IMR-90 (cell line): ENCODE measurements at regions not wholly inside any gene's neighbourhood (a gene's known extent, or its start where the extent isn't known, plus 50 kb on each side); places are given as distances from the start of the nearest gene placed in this dataset.

Experiments
- ATAC-seq: fragments of 200-7000 bp; cut with Tn5 transposase; 2 replicates; pipeline ENCODE4 v1.9.1; 2020; ENCODE audit warnings: low read depth, mild to moderate bottlenecking, moderate library complexity
- BruUV-seq: library from RNA; stranded (reverse); fragments of 400-500 nt; replicated peaks from 2 replicates; lab custom pipeline; 2021; lab: Mats Ljungman, UMichigan
- CTCF ChIA-PET: fragments of 300-600 bp; formaldehyde crosslinking; extraction: SDS; loops from one replicate; lab custom pipeline; 2021; ENCODE audit warnings: antibody characterized with exemption; lab: Yijun Ruan, JAX
- POLR2A ChIA-PET: fragments of 300-600 bp; sonication (Branson Sonifier 250); formaldehyde crosslinking; loops from one replicate; lab custom pipeline; 2022; ENCODE audit warnings: antibody characterized with exemption; ENCODE audit not compliant: unreplicated experiment; lab: Charles Lee
- DNase-seq: peaks from one replicate; pipeline ENCODE4 v3.0.0; 2013
- H2AFZ ChIP-seq: replicated peaks from 2 replicates; pipeline ENCODE3; 2013; ENCODE audit warnings: low read length, mild to moderate bottlenecking; ENCODE audit not compliant: poor library complexity
- H2AK5ac ChIP-seq: 2 replicates; pipeline ENCODE4 v1.6.1; 2013; ENCODE audit warnings: low read depth, low read length, inconsistent platforms
- H2AK9ac ChIP-seq: replicated peaks from 2 replicates; pipeline ENCODE3; 2013; ENCODE audit warnings: mild to moderate bottlenecking, low read depth, low read length, moderate library complexity; ENCODE audit not compliant: poor library complexity
- H2BK120ac ChIP-seq: 2 replicates; pipeline ENCODE4 v1.6.1; 2013; ENCODE audit warnings: low read depth, low read length, inconsistent platforms
- H2BK15ac ChIP-seq: 3 replicates; pipeline ENCODE4 v1.6.1; 2013; ENCODE audit warnings: low read depth, low read length, inconsistent platforms
- H2BK20ac ChIP-seq: 2 replicates; pipeline ENCODE4 v1.6.1; 2013; ENCODE audit warnings: low read depth, mild to moderate bottlenecking, inconsistent platforms, low read length, moderate library complexity
- H2BK5ac ChIP-seq: 2 replicates; pipeline ENCODE4 v1.6.1; 2013; ENCODE audit warnings: mild to moderate bottlenecking, low read depth, low read length, inconsistent platforms; ENCODE audit not compliant: poor library complexity, severe bottlenecking
- H3K14ac ChIP-seq: replicated peaks from 2 replicates; pipeline ENCODE4 v1.6.1; 2013; ENCODE audit warnings: low read depth, low read length, inconsistent platforms
- H3K18ac ChIP-seq: 2 replicates; pipeline ENCODE4 v1.6.1; 2013; ENCODE audit warnings: low read depth, low read length, control low read depth
- H3K23ac ChIP-seq: 2 replicates; pipeline ENCODE4 v1.6.1; 2013; ENCODE audit warnings: low read depth, low read length, inconsistent platforms
- H3K27ac ChIP-seq: 2 replicates; pipeline ENCODE4 v1.5.1; 2013; ENCODE audit warnings: mild to moderate bottlenecking, control low read depth, low read length; ENCODE audit not compliant: insufficient read depth
- H3K27me3 ChIP-seq: 2 replicates; pipeline ENCODE4 v1.6.1; 2013; ENCODE audit warnings: low read length; ENCODE audit not compliant: control insufficient read depth, insufficient read depth
- H3K36me3 ChIP-seq: 2 replicates; pipeline ENCODE4 v1.6.1; 2013; ENCODE audit warnings: low read length, mixed read lengths; ENCODE audit not compliant: control insufficient read depth, insufficient read depth
- H3K4ac ChIP-seq: 2 replicates; pipeline ENCODE4 v1.6.1; 2013; ENCODE audit warnings: low read depth, low read length, inconsistent platforms
- H3K4me1 ChIP-seq: 2 replicates; pipeline ENCODE4 v1.6.1; 2013; ENCODE audit warnings: low read length, mixed read lengths; ENCODE audit not compliant: control insufficient read depth, insufficient read depth
- H3K4me2 ChIP-seq: 2 replicates; pipeline ENCODE4 v1.6.1; 2013; ENCODE audit warnings: low read depth, mild to moderate bottlenecking, control low read depth, low read length, moderate library complexity
- H3K4me3 ChIP-seq: 2 replicates; pipeline ENCODE4 v1.5.1; 2013; ENCODE audit warnings: low read depth, mild to moderate bottlenecking, control low read depth, low read length, moderate library complexity; ENCODE audit not compliant: insufficient read depth
- H3K56ac ChIP-seq: 2 replicates; pipeline ENCODE4 v1.6.1; 2013; ENCODE audit warnings: low read length, inconsistent platforms; ENCODE audit not compliant: insufficient read depth; ENCODE audit errors: extremely low read depth
- H3K79me1 ChIP-seq, 2 experiments: 2 replicates each; pipeline ENCODE4 v1.6.1; 2013; ENCODE audit warnings: low read length in 2 of 2, inconsistent platforms in 1 of 2, low read depth in 1 of 2
- H3K9ac ChIP-seq: 2 replicates; pipeline ENCODE4 v1.6.1; 2013; ENCODE audit warnings: low read depth, low read length, control low read depth
- H3K9me1 ChIP-seq: 2 replicates; pipeline ENCODE4 v1.6.1; 2013; ENCODE audit warnings: low read length, inconsistent platforms; ENCODE audit not compliant: insufficient read depth
- H3K9me3 ChIP-seq: 2 replicates; pipeline ENCODE4 v1.6.1; 2013; ENCODE audit warnings: low read length; ENCODE audit not compliant: control insufficient read depth, insufficient read depth
- H4K20me1 ChIP-seq: 2 replicates; pipeline ENCODE4 v1.6.1; 2013; ENCODE audit warnings: low read length, inconsistent platforms; ENCODE audit not compliant: insufficient read depth
- H4K5ac ChIP-seq: 2 replicates; pipeline ENCODE4 v1.6.1; 2013; ENCODE audit warnings: mild to moderate bottlenecking, low read depth, low read length, control low read depth
- H4K8ac ChIP-seq, 2 experiments: 2 replicates each; pipeline ENCODE4 v1.6.1; 2013; ENCODE audit warnings: low read depth in 2 of 2, low read length in 2 of 2, control low read depth in 1 of 2, inconsistent platforms in 1 of 2
- H4K91ac ChIP-seq: 2 replicates; pipeline ENCODE4 v1.6.1; 2013; ENCODE audit warnings: low read depth, low read length, inconsistent platforms; ENCODE audit not compliant: insufficient read depth
- BHLHE40 ChIP-seq: fragments of 150-350 bp; IDR thresholded peaks from 2 replicates; pipeline ENCODE4 v1.6.1; 2016; ENCODE audit warnings: mild to moderate bottlenecking, low read depth, low read length
- CEBPB ChIP-seq: IDR thresholded peaks from 2 replicates; pipeline ENCODE4 v1.6.1; 2012; ENCODE audit warnings: low read depth, low read length, improper control_type of control experiment
- CTCF ChIP-seq: conservative IDR thresholded peaks from 2 replicates; pipeline ENCODE4 v1.5.1; 2012; ENCODE audit warnings: mild to moderate bottlenecking, low read depth, low read length, improper control_type of control experiment
- ELK1 ChIP-seq: fragments of 150-350 bp; IDR thresholded peaks from 2 replicates; pipeline ENCODE4 v1.6.1; 2016; ENCODE audit warnings: low read depth, mild to moderate bottlenecking, low read length, moderate library complexity, borderline replicate concordance
- FOS ChIP-seq: fragments of 150-350 bp; IDR thresholded peaks from 2 replicates; pipeline ENCODE4 v1.6.1; 2016; ENCODE audit warnings: low read depth, low read length
- MXI1 ChIP-seq: IDR thresholded peaks from 2 replicates; pipeline ENCODE4 v1.6.1; 2012; ENCODE audit warnings: low read depth, mild to moderate bottlenecking, low read length, moderate library complexity, borderline replicate concordance
- RAD21 ChIP-seq: IDR thresholded peaks from 2 replicates; pipeline ENCODE4 v1.6.1; 2012; ENCODE audit warnings: low read length, improper control_type of control experiment
- RCOR1 ChIP-seq: IDR thresholded peaks from 2 replicates; pipeline ENCODE4 v1.6.1; 2012; ENCODE audit warnings: mild to moderate bottlenecking, low read length, improper control_type of control experiment; ENCODE audit not compliant: insufficient replicate concordance
- SMC3 ChIP-seq: fragments of 150-350 bp; IDR thresholded peaks from 2 replicates; pipeline ENCODE4 v1.6.1; 2016; ENCODE audit warnings: low read depth, mild to moderate bottlenecking, antibody characterized with exemption, low read length, moderate library complexity
- USF2 ChIP-seq: fragments of 150-350 bp; IDR thresholded peaks from 2 replicates; pipeline ENCODE4 v1.6.1; 2017; ENCODE audit warnings: mild to moderate bottlenecking, antibody characterized with exemption, low read length, low read depth
- WGBS, 2 experiments: methylation state at CpG; one replicate each; pipeline versions ENCODE4 v1.1.5 to v1.1.7; 2013; ENCODE audit warnings: missing lambda C conversion rate in 2 of 2; ENCODE audit not compliant: insufficient read length in 1 of 2; ENCODE audit errors: extremely low coverage in 2 of 2; 5-methylcytosine and 5-hydroxymethylcytosine counted together
- dilution Hi-C: fragments of 300-500 bp; cut with HindIII; formaldehyde crosslinking; loops from one replicate; pipeline ENCODE4 v1.14.3; 2018; ENCODE audit warnings: low sequenced_read_pairs; ENCODE audit not compliant: unreplicated experiment
- in situ Hi-C: fragments of 300-500 bp; cut with MboI; formaldehyde crosslinking; loops from 3 replicates; pipeline ENCODE4 v1.14.3; 2019; ENCODE audit warnings: low sequenced_read_pairs, inconsistent platforms, mixed read lengths
- intact Hi-C: fragments of 100-400 bp; cut with micrococcal nuclease; formaldehyde crosslinking; loops from 2 replicates; pipeline ENCODE4 v1.10.0; 2022

- H3K79me1 ChIP-seq, result no peaks in the 10 kb centered on the region
- H2AK9ac ChIP-seq, result no peak overlapping the region
- ChIA-PET CTCF (interaction anchor here (0.6 kb wide), 1 partner anchor 105 kb away, joined by 3 read pairs; no protein-coding TSS in a partner anchor), POLR2A (no interaction called here)
- no peak overlapping the region for H3K9ac ChIP-seq
- WGBS, 2 experiments, result no CpG with 5 or more reads among the region's 3 CpGs
- TF ChIP-seq CTCF (no peak), RCOR1 (no peak), ELK1 (no peak), FOS (no peak), USF2 (no peak), BHLHE40 (no peak), SMC3 (no peak), RAD21 (no peak), CEBPB (no peak), MXI1 (no peak)
- DNase-seq, result no peak
- BruUV-seq, result no TSS peak
- no peak overlapping the region for H2AFZ ChIP-seq
- H3K14ac ChIP-seq, result no peak overlapping the region
- no peak overlapping the region for H3K4me2 ChIP-seq
- no peak overlapping the region for H3K4me3 ChIP-seq
- ATAC-seq, result no peak
- no peak overlapping the region for H2BK120ac ChIP-seq
- no peaks in the 10 kb centered on the region for H3K9me3 ChIP-seq
- no peak overlapping the region for H3K27ac ChIP-seq
- no peak overlapping the region for H3K56ac ChIP-seq
- no peaks in the 10 kb centered on the region for H4K20me1 ChIP-seq
- H3K4ac ChIP-seq, result no peak overlapping the region
- H2AK5ac ChIP-seq, result no peak overlapping the region
- no peaks in the 10 kb centered on the region for H3K9me1 ChIP-seq
- H4K8ac ChIP-seq, result no peak overlapping the region
- dilution Hi-C loops, result no loop called here
- H3K27me3 ChIP-seq, result no peaks in the 10 kb centered on the region
- no peaks in the 10 kb centered on the region for H3K36me3 ChIP-seq
- H2BK20ac ChIP-seq, result no peak overlapping the region
- no peak overlapping the region for H4K91ac ChIP-seq
- no peak overlapping the region for H2BK15ac ChIP-seq
- intact Hi-C loops, result no loop called here
- no peak overlapping the region for H3K23ac ChIP-seq
- no peak overlapping the region for H2BK5ac ChIP-seq
- in situ Hi-C loops, result no loop called here
- no peak overlapping the region for H3K18ac ChIP-seq
- H4K5ac ChIP-seq, result no peak overlapping the region
- H3K4me1 ChIP-seq, result no peaks in the 10 kb centered on the region
Observed at GRCh38 chr2:75925331-75926024, 214.8 kb upstream of the GCFC2 start.
